Right lobe of liver (tissue), 6 donors: ENCODE measurements at regions not wholly inside any gene's neighbourhood (a gene's known extent, or its start where the extent isn't known, plus 50 kb on each side); places are given as distances from the start of the nearest gene placed in this dataset.
"Not testable (repeated sequence)": the region's sequence is repeated elsewhere in the genome, so short reads cannot be mapped to it uniquely, and the experiment has no call there.

Experiments used
- ATAC-seq, 4 donors: fragments of 200-7000 bp; cut with Tn5 transposase; one replicate each; pipeline ENCODE4 v1.9.1; 2020; ENCODE audit warnings: mild to moderate bottlenecking in 4 of 4, moderate library complexity in 4 of 4
- DNase-seq, 3 donors: peaks; one replicate each; pipeline ENCODE4 v3.0.0-alpha.2; 2020
- H3K27ac ChIP-seq, 3 donors: fragments of 200-600 bp; one replicate each; pipeline ENCODE4 v1.8.0; 2022
- H3K27me3 ChIP-seq, 2 donors: fragments of 200-600 bp; one replicate each; pipeline ENCODE4 v1.8.0; 2022
- H3K36me3 ChIP-seq, 4 donors: fragments of 200-600 bp; sonication (generic) in 1 of 4; one replicate each; pipeline versions ENCODE4 v1.5.1 to v1.8.0; 2017 to 2022; ENCODE audit warnings: control low read depth in 1 of 4
- H3K4me1 ChIP-seq, 4 donors: fragments of 200-600 bp; sonication (generic) in 1 of 4; one replicate each; pipeline versions ENCODE4 v1.5.1 to v1.8.0; 2017 to 2022; ENCODE audit warnings: control low read depth in 1 of 4
- H3K4me3 ChIP-seq, 3 donors: fragments of 200-600 bp; one replicate each; pipeline ENCODE4 v1.8.0; 2022
- H3K9me3 ChIP-seq, 4 donors: fragments of 200-600 bp; sonication (generic) in 1 of 4; one replicate each; pipeline versions ENCODE4 v1.5.1 to v1.8.0; 2017 to 2022; ENCODE audit warnings: control low read depth in 1 of 4
- CTCF ChIP-seq, 4 donors: fragments of 200-600 bp in 3 of 4; fragments of 450-650 bp in 1 of 4; IDR thresholded peaks; one replicate each; pipeline versions ENCODE4 v1.5.1 to v1.8.0; 2016 to 2022; ENCODE audit warnings: antibody characterized with exemption in 4 of 4, mild to moderate bottlenecking in 2 of 4
- POLR2A ChIP-seq: fragments of 450-650 bp; IDR thresholded peaks from one replicate; pipeline ENCODE4 v1.6.1; 2017; ENCODE audit warnings: antibody characterized with exemption, mild to moderate bottlenecking
- WGBS: methylation state at CpG from one replicate; pipeline ENCODE4 v1.1.6; 2018; ENCODE audit warnings: low coverage, low lambda C conversion rate; ENCODE audit not compliant: insufficient coverage; ENCODE audit errors: missing lambda C conversion rate; 5-methylcytosine and 5-hydroxymethylcytosine counted together
- intact Hi-C, 2 donors: fragments of 100-400 bp; cut with DNase I; formaldehyde crosslinking; loops; one replicate each; pipeline versions ENCODE4 v1.11.2 to v1.14.1; 2022
- donor health status: DM: no; HTN: yes; CAD: no.
- donor health status: DM: no; HTN: no; CAD: no.
- donor health status: DM: no; HTN: no; CAD: no.
- donor health status: DM: no; HTN: yes; CAD: no.
- donor health status: DM: no; HTN: yes; CAD: no.

GRCh38 chr3:81197386-81197785 lies 564.1 kb downstream of the GBE1 start:
- H3K27me3 ChIP-seq, result no peaks in the 10 kb centered on the region
- intact Hi-C loops, result no loop called here
- 66% methylated on average over 3 of the region's 3 CpGs for WGBS
- no peak overlapping the region for H3K4me3 ChIP-seq
- no peaks in the 10 kb centered on the region for H3K9me3 ChIP-seq
- no peak for ATAC-seq
- TF ChIP-seq POLR2A (no peak), CTCF (IDR thresholded peaks at IDR 0.05) (no peak)
- no peak overlapping the region for H3K27ac ChIP-seq
- DNase-seq, result no peak
- no peaks in the 10 kb centered on the region for H3K4me1 ChIP-seq
- no peaks in the 10 kb centered on the region for H3K36me3 ChIP-seq

- H3K36me3 ChIP-seq, result no peaks in the 10 kb centered on the region
- H3K27me3 ChIP-seq, result no peaks in the 10 kb centered on the region
- no peaks in the 10 kb centered on the region for H3K9me3 ChIP-seq
- 62% methylated on average over 1 of the region's 1 CpG for WGBS
- intact Hi-C loops, result no loop called here
- no peaks in the 10 kb centered on the region for H3K4me1 ChIP-seq
- ATAC-seq, result no peak
- H3K27ac ChIP-seq, result no peak overlapping the region
- no peak for TF ChIP-seq CTCF (IDR thresholded peaks at IDR 0.05)
- no peak for TF ChIP-seq POLR2A
- DNase-seq, result no peak
- no peak overlapping the region for H3K4me3 ChIP-seq
Observed at GRCh38 chr3:81195478-81195877, 566.0 kb downstream of the GBE1 start.

- TF ChIP-seq POLR2A (no peak), CTCF (IDR thresholded peaks at IDR 0.05) (no peak)
- no peak for DNase-seq
- intact Hi-C loops, result no loop called here
- Histone ChIP-seq H3K27ac (no peak overlapping the region), H3K4me1 (no peaks in the 10 kb centered on the region), H3K27me3 (no peaks in the 10 kb centered on the region), H3K4me3 (no peak overlapping the region), H3K9me3 (no peaks in the 10 kb centered on the region), H3K36me3 (no peaks in the 10 kb centered on the region)
- no peak for ATAC-seq
Observed at GRCh38 chr3:81186412-81186811, 575.0 kb downstream of the GBE1 start.

- H3K4me1 ChIP-seq, H3K4me3 ChIP-seq, H3K27me3 ChIP-seq, ATAC-seq, DNase-seq, H3K9me3 ChIP-seq, intact Hi-C loops, H3K27ac ChIP-seq, H3K36me3 ChIP-seq: not testable (repeated sequence)
- WGBS, result 57% methylated on average over 8 of the region's 12 CpGs
Observed at GRCh38 chr3:81182086-81182875, 579.2 kb downstream of the GBE1 start.

GRCh38 chr3:81173514-81173913 lies 587.9 kb downstream of the GBE1 start:
- 15% methylated on average over 4 of the region's 4 CpGs for WGBS
- Histone ChIP-seq H3K4me1 (no peaks in the 10 kb centered on the region), H3K4me3 (no peak overlapping the region), H3K27me3 (no peaks in the 10 kb centered on the region), H3K9me3 (no peaks in the 10 kb centered on the region), H3K36me3 (no peaks in the 10 kb centered on the region), H3K27ac (no peak overlapping the region)
- DNase-seq, result no peak
- intact Hi-C loops, result no loop called here
- ATAC-seq, result peak; percentile 48 to 67 (median 62)
- TF ChIP-seq POLR2A, result no peak
- peak; percentile 35 to 53 (median 48) for TF ChIP-seq CTCF (IDR thresholded peaks at IDR 0.05)
